CD1c-positive myeloid dendritic cell (primary cell): ENCODE measurements at regions not wholly inside any gene's neighbourhood (a gene's known extent, or its start where the extent isn't known, plus 50 kb on each side); places are given as distances from the start of the nearest gene placed in this dataset.
A peak's percentile ranks its signal among the peaks of the same experiment; 100 is the strongest.

Source experiments
- DNase-seq: peaks from one replicate; pipeline ENCODE4 v3.0.0-alpha.2; 2016; ENCODE audit errors: extremely low spot score

- DNase-seq: no peak
Observed at GRCh38 chr15:97703400-97703799, 257.1 kb upstream of the ARRDC4 start.

DNA sequence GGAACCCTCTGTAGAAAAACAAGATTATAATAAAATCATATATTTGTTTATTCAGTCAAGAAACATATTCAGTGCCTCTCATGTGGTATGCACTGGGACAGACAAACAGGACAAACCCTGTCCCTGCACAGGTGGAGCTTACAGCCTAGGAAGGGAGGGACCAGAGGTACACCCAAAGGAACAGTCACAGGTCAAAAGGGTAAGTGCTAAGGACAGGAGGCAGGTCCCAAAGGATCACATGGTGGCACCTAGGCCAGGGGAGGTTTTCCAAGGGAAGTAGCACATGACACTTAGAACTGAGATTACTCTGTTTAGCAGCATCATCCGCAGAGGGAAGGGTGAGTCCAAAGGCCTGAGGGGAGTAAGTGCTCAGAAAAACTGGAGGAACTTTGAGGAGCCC lies 254.4 kb upstream of the ARRDC4 start:
- no peak for DNase-seq

DNA sequence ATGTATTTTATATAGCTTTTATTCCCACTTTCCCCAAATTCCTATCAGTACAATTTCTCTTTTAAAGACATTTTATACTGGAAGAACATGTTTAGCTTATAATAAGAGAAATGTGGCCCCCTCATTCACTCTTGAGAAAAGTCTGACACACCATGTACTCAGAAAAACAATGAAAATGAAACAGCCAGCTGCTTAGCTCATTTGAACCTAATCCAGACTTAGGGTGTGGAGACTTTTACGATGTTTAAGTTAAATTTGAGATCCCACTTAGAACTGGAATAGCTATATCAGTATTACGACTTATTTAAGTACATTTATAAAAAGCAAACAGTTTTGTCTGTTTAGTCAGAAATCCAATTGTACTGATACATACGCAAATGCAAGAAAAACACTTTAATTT lies 252.3 kb upstream of the ARRDC4 start:
- no peak for DNase-seq

GRCh38 chr15:97712530-97712929 lies 248.0 kb upstream of the ARRDC4 start:
- no peak for DNase-seq

DNA sequence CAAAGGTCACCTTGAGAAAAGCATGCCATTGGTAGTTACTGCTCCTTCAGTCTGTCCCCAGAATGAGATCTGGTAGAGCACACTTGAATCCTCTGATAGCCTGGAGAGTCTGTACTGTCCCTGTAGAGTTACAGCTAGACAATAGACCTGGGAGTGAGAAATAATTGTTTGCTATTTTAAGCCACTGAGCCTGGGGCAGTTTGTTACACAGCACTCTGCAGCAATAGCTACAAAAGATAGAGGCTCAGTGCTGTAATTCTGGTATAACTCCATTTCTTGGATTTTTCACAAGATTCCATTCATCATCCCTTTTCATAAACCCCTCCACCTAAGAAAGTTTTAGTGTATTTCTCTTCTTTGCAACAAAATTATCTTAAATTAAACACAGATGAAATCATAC lies 242.7 kb upstream of the ARRDC4 start:
- DNase-seq: no peak

GRCh38 chr15:97718509-97718908 lies 242.0 kb upstream of the ARRDC4 start:
- DNase-seq: no peak

- no peak for DNase-seq
Observed at GRCh38 chr15:97728791-97729190, 231.7 kb upstream of the ARRDC4 start.

DNA sequence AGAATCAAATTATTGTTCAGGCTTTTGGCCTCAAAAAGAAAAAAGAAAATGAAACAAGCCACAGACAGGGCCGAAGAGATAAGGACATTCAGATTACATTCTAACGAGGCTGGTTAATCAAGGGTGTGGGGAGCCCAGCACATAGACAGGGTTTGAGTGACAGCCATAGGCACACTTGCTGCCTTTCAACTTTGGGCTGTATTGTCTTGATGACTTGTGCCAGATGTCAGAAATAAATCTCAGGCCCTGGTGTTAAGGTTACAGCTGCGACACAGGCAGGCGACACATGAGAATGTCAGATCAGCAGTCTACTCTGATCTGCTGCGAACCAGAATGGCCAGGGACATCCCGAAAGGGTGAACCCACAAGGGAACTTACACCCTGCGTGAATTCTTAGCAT lies 231.2 kb upstream of the ARRDC4 start:
- no peak for DNase-seq

DNA sequence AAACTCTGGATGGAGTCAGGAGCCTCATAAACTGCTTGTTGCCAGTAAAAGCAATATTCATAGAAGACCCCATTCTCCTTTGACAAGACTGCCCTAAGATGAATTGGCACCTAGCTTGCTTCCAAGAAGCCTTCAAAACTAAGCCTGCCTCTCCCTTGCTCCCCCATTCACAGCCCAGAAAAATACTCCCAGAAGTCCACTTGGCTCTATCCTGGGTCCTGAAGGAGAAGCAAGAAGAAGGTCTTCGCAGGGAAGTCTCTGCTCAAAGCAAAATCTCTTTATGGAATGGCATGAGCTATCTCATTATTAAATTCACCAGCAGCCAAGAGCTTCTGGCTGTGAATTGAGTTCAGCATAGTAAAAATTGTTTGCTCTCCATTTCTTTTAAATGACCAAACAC lies 230.2 kb upstream of the ARRDC4 start:
- no peak for DNase-seq

DNA sequence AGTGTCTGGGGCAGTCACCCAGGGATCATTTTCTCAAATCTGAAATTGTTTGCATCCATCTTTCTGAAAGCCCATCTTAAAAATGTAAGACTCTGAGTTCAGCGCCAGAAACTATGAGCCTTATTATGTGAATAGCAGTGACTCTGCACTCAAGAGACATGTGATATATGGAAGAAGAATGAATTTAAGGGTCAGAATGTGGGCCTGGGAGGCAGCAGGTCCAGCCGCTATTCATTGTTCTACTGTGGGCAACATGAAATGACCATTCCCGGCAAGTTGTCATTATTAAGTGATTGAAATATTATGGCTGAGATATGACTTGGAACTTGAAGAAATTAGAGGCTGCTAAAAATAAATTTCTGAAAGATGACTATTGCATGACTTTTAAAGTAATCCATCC lies 228.6 kb upstream of the ARRDC4 start:
- DNase-seq: no peak

GRCh38 chr15:97733373-97733772 lies 227.1 kb upstream of the ARRDC4 start:
- no peak for DNase-seq

DNA sequence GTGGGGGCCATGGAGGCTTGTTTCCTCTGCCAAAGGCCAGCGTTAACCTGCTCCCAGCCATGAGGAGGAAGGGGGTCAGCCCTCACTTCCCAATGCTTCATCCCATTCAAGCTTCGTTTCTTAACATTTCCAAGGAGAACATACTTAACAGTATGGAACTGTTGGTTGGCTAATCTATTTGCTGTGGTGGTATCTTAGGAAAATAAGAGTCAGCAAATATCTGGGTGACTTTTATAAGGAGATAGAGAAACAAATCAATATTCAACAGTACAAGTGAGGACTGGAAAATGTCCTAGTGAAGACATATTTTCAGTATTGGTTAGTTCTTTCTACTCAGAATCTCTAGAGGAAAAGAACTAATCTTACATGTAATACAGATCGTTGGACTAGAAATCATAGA lies 223.8 kb upstream of the ARRDC4 start:
- no peak for DNase-seq

DNA sequence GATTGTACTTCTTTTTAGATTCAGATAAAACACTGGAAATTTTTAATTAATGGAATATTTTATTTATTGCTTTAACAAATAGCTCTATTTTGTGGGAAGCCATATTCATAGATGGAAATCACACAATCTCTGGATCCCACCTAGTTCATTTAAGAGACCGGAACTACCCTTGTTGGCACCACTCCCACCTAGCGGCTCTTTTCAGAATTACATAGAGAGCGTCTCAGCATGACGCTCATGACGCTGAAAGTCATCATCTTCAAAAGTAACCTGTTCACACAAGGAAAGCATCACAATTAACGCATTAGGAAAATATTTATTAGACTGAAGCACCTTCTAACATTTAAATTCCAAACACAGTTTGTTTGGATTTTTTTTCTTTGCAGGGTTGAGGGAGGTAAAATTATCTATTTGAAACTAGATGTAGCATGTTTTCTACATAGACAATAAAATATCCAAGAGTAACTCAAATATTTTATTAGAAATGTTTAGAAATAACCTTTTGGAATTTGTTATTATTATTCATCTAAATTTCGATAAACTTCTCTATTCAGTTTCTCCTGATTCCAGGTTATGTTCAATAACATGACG lies 214.9 kb upstream of the ARRDC4 start:
- DNase-seq: peak; percentile 52

GRCh38 chr15:97747342-97747741 lies 213.2 kb upstream of the ARRDC4 start:
- no peak for DNase-seq

- no peak for DNase-seq
Observed at GRCh38 chr15:97748576-97748975, 211.9 kb upstream of the ARRDC4 start.

- no peak for DNase-seq
Observed at GRCh38 chr15:97750060-97750459, 210.4 kb upstream of the ARRDC4 start.

DNA sequence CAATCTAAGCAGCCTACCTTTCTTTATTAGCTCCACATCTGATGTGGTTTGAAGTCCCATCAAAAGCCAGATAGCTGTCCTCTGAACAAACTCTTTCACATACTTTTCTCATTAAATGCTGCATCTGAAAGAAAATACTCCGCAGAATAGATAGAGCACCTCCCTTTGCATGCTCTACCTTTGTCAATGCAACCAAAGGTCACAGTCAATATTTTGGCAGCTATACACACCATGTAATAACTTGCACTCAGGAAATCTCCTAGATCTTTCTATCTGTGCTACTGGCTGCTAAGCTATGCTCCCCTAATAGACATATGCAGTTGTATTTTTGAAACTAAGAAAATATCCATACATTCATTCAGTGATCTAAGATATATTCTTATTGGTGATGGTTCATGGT lies 204.8 kb upstream of the ARRDC4 start:
- DNase-seq: no peak

- DNase-seq: peak; percentile 8
Observed at GRCh38 chr15:97759363-97759762, 201.1 kb upstream of the ARRDC4 start.

DNA sequence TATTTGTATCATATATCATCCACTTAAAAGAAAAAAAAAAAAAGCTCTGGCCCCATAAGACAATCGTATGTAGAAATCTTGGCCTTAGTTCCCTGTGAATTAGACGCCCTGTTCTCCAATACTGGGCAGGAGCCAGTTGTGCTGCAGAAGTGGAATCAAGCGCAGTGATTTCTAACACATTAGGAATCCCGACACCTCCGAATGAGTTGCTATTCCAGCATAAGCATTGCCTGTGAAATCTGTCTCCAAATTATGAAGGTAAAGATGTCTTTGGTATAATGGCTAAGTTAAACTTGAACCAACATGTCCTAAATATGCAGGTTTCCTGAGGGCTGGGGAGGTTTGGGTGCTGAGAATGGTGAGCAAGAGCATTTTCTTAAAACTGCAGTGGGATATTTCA lies 199.4 kb upstream of the ARRDC4 start:
- no peak for DNase-seq

GRCh38 chr15:97783240-97783639 lies 177.3 kb upstream of the ARRDC4 start:
- no peak for DNase-seq

- DNase-seq: no peak
Observed at GRCh38 chr15:97786741-97787140, 173.8 kb upstream of the ARRDC4 start.

DNA sequence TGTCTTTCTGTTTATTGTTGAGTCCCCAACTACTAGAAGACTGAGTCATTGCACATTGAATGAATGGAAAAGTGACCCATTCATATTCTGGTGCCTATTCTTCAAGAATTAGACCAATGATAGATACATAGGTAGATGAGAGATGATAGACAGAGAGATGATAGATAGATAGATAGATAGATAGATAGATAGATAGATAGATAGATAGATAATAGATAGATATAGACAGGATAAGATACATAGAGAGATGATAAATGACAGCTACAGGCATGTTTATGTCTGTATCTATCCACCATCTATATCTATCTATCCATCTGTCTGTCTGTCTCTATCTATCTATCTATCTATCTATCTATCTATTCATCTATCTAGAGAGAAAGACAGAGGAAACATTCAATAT lies 170.3 kb upstream of the ARRDC4 start:
- no peak for DNase-seq

GRCh38 chr15:97791824-97792792 lies 168.4 kb upstream of the ARRDC4 start:
- DNase-seq: no peak
